ENCODE measurements at regions not wholly inside any gene's neighbourhood (a gene's known extent, or its start where the extent isn't known, plus 50 kb on each side); places are given as distances from the start of the nearest gene placed in this dataset.

DNA sequence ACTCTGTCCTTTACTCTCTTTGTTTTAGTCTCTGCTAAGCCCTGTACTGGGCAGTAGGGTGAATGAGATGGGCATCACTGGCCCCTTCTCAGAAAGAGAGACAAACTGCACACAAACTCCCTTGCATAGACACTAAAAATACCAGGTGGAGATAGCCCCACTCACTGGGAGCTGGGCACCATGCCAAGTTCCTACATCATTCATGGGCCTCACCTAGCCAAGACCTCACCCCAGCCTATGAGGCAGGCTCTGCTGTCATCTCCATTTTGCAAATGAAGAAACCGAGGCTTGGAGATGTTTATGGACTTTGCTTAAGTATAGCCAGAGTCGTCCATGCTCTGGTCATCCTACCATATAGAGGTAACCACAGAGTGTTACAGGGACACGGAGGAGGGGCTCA lies 499.8 kb upstream of the CDH11 start:
- Histone ChIP-seq H3K27me3 (peaks cover 0 to 4% (median 0%) of the 10 kb centered on the region in 4 donors), H3K36me3 (no peaks in the 10 kb centered on the region), H3K4me1 (no peaks in the 10 kb centered on the region), H3K27ac (replicated peaks in 1 of 4) (no peak overlapping the region), H3K4me3 (no peak overlapping the region), H3K9me3 (no peaks in the 10 kb centered on the region)
- intact Hi-C loops (cut with DNase I): no loop called here
- TF ChIP-seq, protein P1, sequence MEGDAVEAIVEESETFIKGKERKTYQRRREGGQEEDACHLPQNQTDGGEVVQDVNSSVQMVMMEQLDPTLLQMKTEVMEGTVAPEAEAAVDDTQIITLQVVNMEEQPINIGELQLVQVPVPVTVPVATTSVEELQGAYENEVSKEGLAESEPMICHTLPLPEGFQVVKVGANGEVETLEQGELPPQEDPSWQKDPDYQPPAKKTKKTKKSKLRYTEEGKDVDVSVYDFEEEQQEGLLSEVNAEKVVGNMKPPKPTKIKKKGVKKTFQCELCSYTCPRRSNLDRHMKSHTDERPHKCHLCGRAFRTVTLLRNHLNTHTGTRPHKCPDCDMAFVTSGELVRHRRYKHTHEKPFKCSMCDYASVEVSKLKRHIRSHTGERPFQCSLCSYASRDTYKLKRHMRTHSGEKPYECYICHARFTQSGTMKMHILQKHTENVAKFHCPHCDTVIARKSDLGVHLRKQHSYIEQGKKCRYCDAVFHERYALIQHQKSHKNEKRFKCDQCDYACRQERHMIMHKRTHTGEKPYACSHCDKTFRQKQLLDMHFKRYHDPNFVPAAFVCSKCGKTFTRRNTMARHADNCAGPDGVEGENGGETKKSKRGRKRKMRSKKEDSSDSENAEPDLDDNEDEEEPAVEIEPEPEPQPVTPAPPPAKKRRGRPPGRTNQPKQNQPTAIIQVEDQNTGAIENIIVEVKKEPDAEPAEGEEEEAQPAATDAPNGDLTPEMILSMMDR (IDR thresholded peaks at IDR 0.05): no peak
- TF ChIP-seq POLR2AphosphoS5 (IDR thresholded peaks at IDR 0.05) (no peak), EP300 (IDR thresholded peaks at IDR 0.05) (no peak), POLR2A (IDR thresholded peaks at IDR 0.05; ENCODE audit: low read depth) (no peak)
- WGBS: 78% methylated on average over 3 of the region's 3 CpGs
- DNase-seq (ENCODE audit: extremely low spot score): no peak

DNA sequence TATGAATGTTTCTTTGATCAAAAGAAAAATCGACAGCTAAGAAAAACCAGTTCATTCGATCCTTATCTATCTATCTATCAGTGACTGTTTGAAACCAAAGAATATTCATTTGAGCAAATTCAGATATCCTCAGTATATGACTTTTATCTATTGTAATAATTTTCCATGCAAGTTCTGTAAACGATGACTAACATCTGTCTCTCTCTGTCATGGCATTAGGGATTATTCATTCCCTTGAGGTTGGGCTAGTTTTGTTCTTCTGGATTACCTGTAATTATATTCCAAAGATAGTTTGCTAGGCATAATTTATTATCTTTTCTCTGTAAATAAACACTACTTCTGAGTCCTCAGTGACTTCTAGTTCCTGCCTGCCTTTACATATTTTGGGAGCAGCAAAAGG lies 497.7 kb upstream of the CDH11 start:
- Histone ChIP-seq H3K9me3 (no peaks in the 10 kb centered on the region), H3K36me3 (no peaks in the 10 kb centered on the region), H3K27ac (replicated peaks in 1 of 4) (no peak overlapping the region), H3K27me3 (peaks cover 0 to 4% (median 0%) of the 10 kb centered on the region in 4 donors), H3K4me1 (no peaks in the 10 kb centered on the region), H3K4me3 (no peak overlapping the region)
- WGBS: 74% methylated on average over 3 of the region's 3 CpGs
- intact Hi-C loops (cut with DNase I): no loop called here
- no peak for TF ChIP-seq EP300 (IDR thresholded peaks at IDR 0.05)
- no peak for TF ChIP-seq POLR2AphosphoS5 (IDR thresholded peaks at IDR 0.05)
- TF ChIP-seq, protein P1 (IDR thresholded peaks at IDR 0.05): no peak
- TF ChIP-seq POLR2A (IDR thresholded peaks at IDR 0.05; ENCODE audit: low read depth): no peak
- DNase-seq (ENCODE audit: extremely low spot score): no peak

DNA sequence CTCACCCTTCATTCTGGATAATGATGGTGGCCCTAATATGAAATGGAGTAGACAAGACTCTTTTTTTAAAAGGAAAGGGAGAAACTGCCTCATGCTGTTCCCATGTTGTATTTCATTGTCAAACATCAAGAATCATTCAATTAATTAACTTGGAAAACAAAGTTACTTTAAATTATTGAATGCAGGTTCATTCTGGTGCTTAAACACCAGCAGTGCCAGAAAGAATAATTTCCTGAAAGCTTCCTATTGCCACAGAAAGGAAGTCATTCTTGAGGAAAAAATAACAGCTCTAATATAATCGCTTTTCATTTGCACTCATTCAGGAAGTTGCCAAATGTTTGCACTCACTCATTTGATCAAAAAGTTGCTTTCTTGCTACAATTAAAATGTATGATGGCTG lies 497.1 kb upstream of the CDH11 start:
- Histone ChIP-seq H3K4me3 (no peak overlapping the region), H3K9me3 (no peaks in the 10 kb centered on the region), H3K27me3 (peaks cover 0 to 4% (median 0%) of the 10 kb centered on the region in 4 donors), H3K27ac (replicated peaks in 1 of 4) (no peak overlapping the region), H3K36me3 (no peaks in the 10 kb centered on the region), H3K4me1 (no peaks in the 10 kb centered on the region)
- WGBS: 43% methylated on average over 1 of the region's 1 CpG
- DNase-seq (ENCODE audit: extremely low spot score): no peak
- intact Hi-C loops (cut with DNase I): no loop called here
- no peak for TF ChIP-seq POLR2AphosphoS5 (IDR thresholded peaks at IDR 0.05)
- TF ChIP-seq, protein P1 (IDR thresholded peaks at IDR 0.05): no peak
- TF ChIP-seq EP300 (IDR thresholded peaks at IDR 0.05): no peak
- TF ChIP-seq POLR2A (IDR thresholded peaks at IDR 0.05; ENCODE audit: low read depth): no peak

DNA sequence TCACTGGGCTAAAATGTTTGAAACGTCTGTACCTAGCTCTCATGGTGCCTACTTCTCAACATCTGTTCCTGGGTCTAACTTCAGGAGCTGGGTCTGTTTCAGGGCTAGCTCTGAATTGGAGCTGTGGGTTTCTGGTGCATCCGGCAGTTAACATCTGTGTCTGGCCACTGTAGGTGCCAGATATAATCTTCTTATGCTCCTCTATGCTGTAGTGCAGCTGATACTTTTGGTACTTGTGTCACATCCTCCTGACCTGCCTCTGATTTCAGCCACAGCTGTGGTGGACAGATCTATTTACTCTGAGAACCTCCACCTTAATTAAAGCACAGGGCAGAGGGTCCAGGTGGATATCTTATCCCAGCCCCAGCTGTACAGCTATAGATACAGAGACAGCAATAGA lies 496.5 kb upstream of the CDH11 start:
- no peak overlapping the region for H3K4me3 ChIP-seq
- WGBS: 100% methylated on average over 2 of the region's 2 CpGs
- no peaks in the 10 kb centered on the region for H3K9me3 ChIP-seq
- no peaks in the 10 kb centered on the region for H3K36me3 ChIP-seq
- H3K4me1 ChIP-seq: no peaks in the 10 kb centered on the region
- no peak for DNase-seq (ENCODE audit: extremely low spot score)
- TF ChIP-seq EP300 (IDR thresholded peaks at IDR 0.05): no peak
- peaks cover 0 to 4% (median 0%) of the 10 kb centered on the region in 4 donors for H3K27me3 ChIP-seq
- intact Hi-C loops (cut with DNase I): no loop called here
- H3K27ac ChIP-seq (replicated peaks in 1 of 4): no peak overlapping the region

DNA sequence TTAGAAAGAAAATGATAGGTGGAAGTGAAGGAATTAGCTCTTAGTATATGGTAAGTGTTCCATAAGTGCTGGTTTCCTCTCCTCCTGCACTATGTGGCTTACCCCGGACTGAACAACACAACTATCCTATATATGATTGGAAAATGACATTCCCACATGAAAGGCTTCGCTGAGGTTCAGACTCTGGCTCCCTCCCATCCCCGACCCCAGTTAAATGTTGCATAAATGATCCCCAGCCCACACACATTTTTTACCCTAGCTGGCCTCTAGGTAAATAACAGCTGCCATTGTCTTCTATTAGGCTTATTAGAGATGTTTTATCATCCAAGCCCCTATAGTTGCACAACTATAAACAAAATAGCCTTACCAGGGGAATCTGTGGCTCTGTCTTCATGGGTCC lies 495.6 kb upstream of the CDH11 start:
- intact Hi-C loops (cut with DNase I): no loop called here
- no peak for DNase-seq (ENCODE audit: extremely low spot score)
- WGBS: 67% methylated on average over 3 of the region's 3 CpGs
- no peak overlapping the region for H3K4me3 ChIP-seq
- no peaks in the 10 kb centered on the region for H3K4me1 ChIP-seq
- TF ChIP-seq POLR2A (IDR thresholded peaks at IDR 0.05; ENCODE audit: low read depth): no peak
- H3K36me3 ChIP-seq: no peaks in the 10 kb centered on the region
- H3K27me3 ChIP-seq: peaks cover 0 to 4% (median 0%) of the 10 kb centered on the region in 4 donors
- H3K27ac ChIP-seq (replicated peaks in 1 of 4): no peak overlapping the region
- no peaks in the 10 kb centered on the region for H3K9me3 ChIP-seq

DNA sequence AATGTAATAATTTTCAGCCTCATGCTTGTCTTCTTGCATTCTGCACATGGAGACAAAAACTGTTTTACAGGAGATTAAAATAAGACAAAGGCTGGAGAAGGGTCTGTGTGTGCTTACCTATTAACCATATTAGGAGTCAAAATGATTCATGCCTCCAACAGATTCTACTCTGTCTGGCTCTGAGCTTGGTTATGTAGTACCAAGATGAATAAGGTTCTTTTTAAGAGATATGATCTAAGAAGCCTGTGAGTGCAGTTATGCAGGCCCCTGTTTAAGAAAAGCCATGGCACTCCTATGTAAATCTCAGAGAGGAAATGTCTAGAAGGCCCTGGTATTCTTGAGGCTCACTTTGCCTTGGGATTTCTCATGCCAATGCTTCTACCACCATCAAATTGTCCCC lies 486.6 kb upstream of the CDH11 start:
- intact Hi-C loops (cut with DNase I): no loop called here
- Histone ChIP-seq H3K27ac (replicated peaks in 1 of 4) (no peak overlapping the region), H3K27me3 (no peaks in the 10 kb centered on the region), H3K4me1 (no peaks in the 10 kb centered on the region), H3K9me3 (no peaks in the 10 kb centered on the region), H3K36me3 (no peaks in the 10 kb centered on the region), H3K4me3 (no peak overlapping the region)
- peak; percentile 10 for DNase-seq (ENCODE audit: extremely low spot score)
- TF ChIP-seq EP300 (IDR thresholded peaks at IDR 0.05) (no peak), POLR2A (IDR thresholded peaks at IDR 0.05; ENCODE audit: low read depth) (no peak), POLR2AphosphoS5 (IDR thresholded peaks at IDR 0.05) (no peak)
- TF ChIP-seq, protein P1 (IDR thresholded peaks at IDR 0.05): no peak
